OCI-LY3 (cell line): ENCODE measurements at regions not wholly inside any gene's neighbourhood (a gene's known extent, or its start where the extent isn't known, plus 50 kb on each side); places are given as distances from the start of the nearest gene placed in this dataset.

ENCODE experiments used
- H2AFZ ChIP-seq: fragments of 200-600, 300-600 bp; shearing (Covaris generic); 2 replicates; pipeline ENCODE4 v1.6.0; 2014; ENCODE audit warnings: antibody characterized with exemption, low read depth, low read length
- H3K27ac ChIP-seq: fragments of 200-600, 300-600 bp; sonication (generic); 2 replicates; pipeline ENCODE4 v1.5.1; 2014; ENCODE audit warnings: mild to moderate bottlenecking, low read length, moderate library complexity, mixed read lengths
- H3K27me3 ChIP-seq: fragments of 200-600, 300-600 bp; sonication (generic); 2 replicates; pipeline ENCODE4 v1.6.1; 2014; ENCODE audit warnings: low read depth, low read length, mixed read lengths
- H3K36me3 ChIP-seq: fragments of 200-600, 300-600 bp; sonication (generic); replicated peaks from 2 replicates; pipeline ENCODE3; 2014; ENCODE audit warnings: low read depth, low read length, mixed read lengths
- H3K4me1 ChIP-seq: fragments of 300-600, 200-600 bp; sonication (generic); 2 replicates; pipeline ENCODE4 v1.6.1; 2014; ENCODE audit warnings: low read length, mixed read lengths
- H3K4me2 ChIP-seq: fragments of 200-600, 300-600 bp; sonication (generic); 2 replicates; pipeline ENCODE4 v1.6.1; 2014; ENCODE audit warnings: low read length, mixed read lengths
- H3K4me3 ChIP-seq: fragments of 300-600, 200-600 bp; sonication (generic); 2 replicates; pipeline ENCODE4 v1.5.1; 2014; ENCODE audit warnings: antibody characterized with exemption, mild to moderate bottlenecking, low read length, moderate library complexity
- H3K79me2 ChIP-seq: fragments of 300-600, 200-600 bp; shearing (Covaris generic); 2 replicates; pipeline ENCODE4 v1.6.1; 2014; ENCODE audit warnings: mild to moderate bottlenecking, low read length, mixed read lengths
- H3K9ac ChIP-seq: fragments of 300-600, 200-600 bp; shearing (Covaris generic); 2 replicates; pipeline ENCODE4 v1.6.0; 2014; ENCODE audit warnings: mild to moderate bottlenecking, low read length, moderate library complexity
- H3K9me3 ChIP-seq: fragments of 200-600, 300-600 bp; shearing (Covaris generic); 2 replicates; pipeline ENCODE4 v1.6.1; 2014; ENCODE audit warnings: low read length, mixed read lengths; ENCODE audit not compliant: insufficient read depth
- H4K20me1 ChIP-seq: fragments of 200-600, 300-600 bp; sonication (generic); 2 replicates; pipeline ENCODE4 v1.6.1; 2016; ENCODE audit warnings: low read length, mixed read lengths; ENCODE audit not compliant: insufficient read depth
- CTCF ChIP-seq: fragments of 200-600, 300-600 bp; sonication (generic); IDR thresholded peaks from 2 replicates; pipeline ENCODE4 v1.5.1; 2014; ENCODE audit warnings: antibody characterized with exemption, low read length, low read depth
- EZH2phosphoT487 ChIP-seq: fragments of 200-600 bp; shearing (Covaris generic); IDR thresholded peaks from 2 replicates; pipeline ENCODE4 v1.6.1; 2018; ENCODE audit warnings: antibody characterized with exemption, mixed run types, low read depth

- Histone ChIP-seq H4K20me1 (no peaks in the 10 kb centered on the region), H3K27me3 (no peaks in the 10 kb centered on the region), H3K4me2 (no peak overlapping the region), H3K9me3 (0 out of 2 replicates have a peak, but pooled peaks cover 3% of the 10 kb centered on the region), H3K4me1 (peaks cover 10% of the 10 kb centered on the region), H3K36me3 (peaks cover 4% of the 10 kb centered on the region), H3K27ac (no peak overlapping the region), H3K79me2 (no peaks in the 10 kb centered on the region), H3K9ac (no peak overlapping the region), H2AFZ (no peak overlapping the region), H3K4me3 (no peak overlapping the region)
- no peak for TF ChIP-seq EZH2phosphoT487
- TF ChIP-seq CTCF, result no peak
These were observed 1634.6 kb upstream of the CELF4 start for GRCh38 chr18:39200153-39200552.

GRCh38 chr18:39199231-39199855 is 1633.7 kb upstream of the CELF4 start:
- Histone ChIP-seq H3K27ac (no peak overlapping the region), H2AFZ (no peak overlapping the region), H3K9ac (no peak overlapping the region), H3K36me3 (no peaks in the 10 kb centered on the region), H3K79me2 (no peaks in the 10 kb centered on the region), H3K9me3 (0 out of 2 replicates have a peak, but pooled peaks cover 3% of the 10 kb centered on the region), H3K4me2 (no peak overlapping the region), H3K4me3 (no peak overlapping the region), H3K27me3 (no peaks in the 10 kb centered on the region), H4K20me1 (no peaks in the 10 kb centered on the region), H3K4me1 (0 out of 2 replicates have a peak, but pooled peaks cover 2% of the 10 kb centered on the region)
- TF ChIP-seq EZH2phosphoT487 (no peak), CTCF (no peak)

- peak overlapping the region; percentile 12; the same call in 1 of the 2 replicates for H2AFZ ChIP-seq
- H3K4me1 ChIP-seq, result no peaks in the 10 kb centered on the region
- no peaks in the 10 kb centered on the region for H4K20me1 ChIP-seq
- H3K4me3 ChIP-seq, result no peak overlapping the region
- H3K79me2 ChIP-seq, result no peaks in the 10 kb centered on the region
- H3K9ac ChIP-seq, result no peak overlapping the region
- H3K27ac ChIP-seq, result no peak overlapping the region
- no peaks in the 10 kb centered on the region for H3K36me3 ChIP-seq
- H3K4me2 ChIP-seq, result no peak overlapping the region
- 0 out of 2 replicates have a peak, but pooled peaks cover 3% of the 10 kb centered on the region for H3K9me3 ChIP-seq
- no peaks in the 10 kb centered on the region for H3K27me3 ChIP-seq
- TF ChIP-seq EZH2phosphoT487, result no peak
- TF ChIP-seq CTCF, result no peak
These were observed 1632.8 kb upstream of the CELF4 start for GRCh38 chr18:39198376-39198775.

GRCh38 chr18:39191931-39192330 is 1626.3 kb upstream of the CELF4 start:
- no peak for TF ChIP-seq CTCF
- TF ChIP-seq EZH2phosphoT487, result no peak
- Histone ChIP-seq H3K27me3 (no peaks in the 10 kb centered on the region), H4K20me1 (no peaks in the 10 kb centered on the region), H2AFZ (no peak overlapping the region), H3K4me2 (no peak overlapping the region), H3K9me3 (no peaks in the 10 kb centered on the region), H3K4me1 (peaks cover 8% of the 10 kb centered on the region), H3K9ac (no peak overlapping the region), H3K27ac (no peak overlapping the region), H3K79me2 (no peaks in the 10 kb centered on the region), H3K4me3 (no peak overlapping the region), H3K36me3 (no peaks in the 10 kb centered on the region)
